ENCODE measurements at regions not wholly inside any gene's neighbourhood (a gene's known extent, or its start where the extent isn't known, plus 50 kb on each side); places are given as distances from the start of the nearest gene placed in this dataset.

DNA sequence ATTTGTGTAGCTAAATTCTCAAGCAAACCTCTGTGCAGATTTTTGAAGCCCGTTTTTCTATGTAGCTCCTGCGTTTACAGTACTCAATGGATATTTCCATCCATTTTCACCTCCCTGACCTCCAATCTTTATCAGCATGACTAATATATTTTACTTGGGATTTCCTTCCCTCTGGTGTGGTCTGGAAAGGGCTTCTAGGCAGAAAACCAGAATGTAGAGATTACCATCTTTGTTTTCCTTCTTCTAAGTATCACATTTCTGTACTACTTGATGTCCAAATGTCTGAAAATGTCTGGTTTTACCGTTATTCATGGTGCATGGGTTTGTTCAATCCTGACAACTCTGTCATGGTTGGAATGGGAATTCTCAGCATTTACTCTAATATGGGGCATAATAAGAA lies 907.6 kb upstream of the FLRT2 start:
- DNase-seq: no peak

DNA sequence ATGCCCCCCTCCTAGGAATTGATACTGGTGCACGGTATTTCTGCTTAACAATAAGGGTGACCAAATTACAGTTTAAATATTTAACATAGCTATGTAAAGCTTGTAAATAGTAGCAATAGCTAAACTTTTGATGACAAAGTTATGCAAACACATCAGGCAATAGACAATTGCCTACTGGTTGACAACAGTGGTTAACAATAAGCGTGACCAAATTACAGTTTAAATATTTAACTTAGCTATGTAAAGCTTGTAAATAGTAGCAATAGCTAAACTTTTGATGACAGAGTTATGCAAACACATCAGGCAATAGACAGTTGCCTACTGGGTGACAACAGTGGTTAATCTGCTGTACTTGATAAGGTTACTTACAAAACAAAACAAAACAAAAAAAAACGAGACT lies 886.5 kb upstream of the FLRT2 start:
- no peak for DNase-seq

DNA sequence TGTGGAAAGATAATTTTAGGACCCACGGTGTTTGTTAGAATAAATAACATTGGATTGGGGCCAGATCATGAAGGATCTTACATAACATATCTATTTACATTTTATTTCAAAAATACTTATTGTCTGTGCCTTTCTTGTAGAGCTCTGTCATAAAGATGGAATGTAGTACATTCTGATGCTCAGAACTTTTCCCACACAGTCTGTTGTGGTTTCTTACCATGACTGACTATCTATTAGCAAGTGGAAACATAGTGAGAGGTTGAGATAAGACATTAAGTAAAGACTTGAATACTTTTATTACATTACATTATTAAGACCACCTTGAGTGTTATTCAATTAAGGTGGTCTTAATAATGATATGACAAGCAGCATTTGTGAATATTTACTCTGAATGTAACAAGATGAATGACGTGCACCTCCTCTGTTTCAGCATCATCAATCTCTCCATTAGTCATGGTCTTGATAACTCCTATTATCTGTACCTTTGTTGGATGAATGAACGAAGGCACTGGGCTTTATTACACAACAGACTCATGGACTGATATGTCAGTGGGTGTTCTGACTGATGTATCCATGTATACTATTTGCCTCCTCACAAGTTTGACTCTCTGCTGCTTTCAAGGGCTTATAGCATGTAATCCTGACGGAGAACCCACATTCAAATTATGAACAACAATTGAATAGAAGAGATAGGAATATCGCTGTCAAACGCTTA lies 883.0 kb upstream of the FLRT2 start:
- DNase-seq: no peak

DNA sequence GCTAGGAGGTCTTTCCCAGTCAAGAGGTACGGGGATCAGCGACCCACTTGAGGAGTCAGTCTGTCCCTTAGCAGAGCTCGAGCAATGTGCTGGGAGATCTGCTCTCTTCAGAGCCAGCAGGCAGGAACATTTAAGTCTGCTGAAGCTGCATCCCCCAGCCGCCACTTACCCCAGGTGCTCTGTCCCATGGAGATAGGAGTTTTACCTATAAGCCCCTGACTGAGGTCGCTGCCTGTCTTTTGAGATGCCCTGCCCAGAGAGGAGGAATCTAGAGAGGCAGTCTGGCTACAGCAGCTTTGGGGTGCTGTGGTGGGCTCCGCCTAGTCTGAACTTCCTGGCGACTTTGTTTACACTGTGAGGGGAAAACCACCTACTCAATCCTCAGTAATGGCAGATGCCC lies 874.9 kb upstream of the FLRT2 start:
- no peak for DNase-seq

DNA sequence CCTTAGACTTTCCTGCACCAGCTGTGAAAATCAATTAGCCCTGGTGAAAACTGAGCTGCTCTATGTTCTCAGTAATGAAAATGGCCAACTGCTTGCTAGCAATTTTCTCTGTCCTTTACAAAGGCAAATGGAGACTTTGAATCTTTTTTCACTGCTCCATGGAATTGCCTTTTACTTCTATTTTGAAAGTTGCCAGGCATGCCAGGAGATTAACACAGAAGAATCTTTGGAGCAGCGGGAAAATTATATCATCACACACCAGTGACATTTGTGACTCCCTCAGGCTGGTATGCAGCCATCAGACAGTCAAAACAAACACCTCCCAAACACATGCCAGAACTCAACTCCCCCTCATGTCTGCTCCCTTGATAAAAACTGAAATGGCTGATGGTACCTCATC lies 872.0 kb upstream of the FLRT2 start:
- DNase-seq: no peak

DNA sequence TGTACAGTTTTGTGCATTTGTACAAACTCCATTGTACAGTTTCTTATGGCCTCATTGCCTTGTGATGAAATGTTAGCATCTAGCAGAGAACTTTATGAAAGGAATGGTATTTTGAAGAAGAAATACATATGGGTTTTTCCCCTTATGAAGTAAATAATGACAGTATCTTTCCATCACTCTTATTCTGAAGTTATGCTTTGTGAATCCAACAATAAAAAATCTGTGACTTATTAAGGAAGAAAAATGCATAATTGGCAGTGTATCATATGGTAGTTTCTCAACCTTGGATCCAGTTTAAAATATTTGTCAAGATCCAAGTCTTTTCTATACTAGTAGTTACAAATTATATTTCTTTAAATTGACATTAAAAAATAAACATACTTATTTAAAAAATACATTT lies 859.1 kb upstream of the FLRT2 start:
- DNase-seq: no peak

DNA sequence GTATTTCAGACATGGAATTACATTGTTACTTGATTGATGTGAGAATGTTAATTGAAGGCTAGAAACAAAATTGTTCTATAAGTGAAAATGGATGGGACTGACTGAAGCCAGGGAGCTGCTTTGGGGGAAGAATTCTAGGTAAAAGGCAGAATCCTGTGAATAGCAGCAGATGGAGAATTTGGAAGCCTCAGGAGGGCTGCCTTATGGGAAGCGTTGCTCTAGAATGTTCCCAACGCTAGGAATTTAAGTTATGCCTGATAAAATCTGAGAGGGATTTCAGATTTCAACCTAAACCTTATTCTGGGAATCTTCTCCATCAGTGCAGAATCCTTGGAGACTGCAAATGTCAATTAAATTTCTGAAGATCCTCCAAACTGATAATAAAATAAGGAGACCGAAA lies 858.2 kb upstream of the FLRT2 start:
- DNase-seq: no peak

DNA sequence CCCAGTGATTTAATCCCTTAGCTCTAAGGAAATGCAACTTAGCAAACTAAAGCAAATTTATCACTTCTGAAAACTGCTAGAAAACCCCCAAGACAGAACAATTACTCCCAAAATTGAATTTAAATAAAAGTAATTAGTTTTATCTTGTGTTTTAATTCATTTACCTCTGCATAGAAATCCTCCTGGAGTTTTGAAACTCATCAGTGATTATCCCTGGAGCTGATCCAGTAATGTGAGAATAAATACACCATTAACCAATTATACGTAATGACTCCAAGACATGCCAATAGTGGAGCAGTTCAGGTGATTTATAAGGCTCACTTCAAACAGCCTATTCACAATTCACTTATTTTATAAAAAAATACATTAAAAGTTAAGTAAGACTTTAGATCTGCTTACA lies 855.3 kb upstream of the FLRT2 start:
- no peak for DNase-seq

DNA sequence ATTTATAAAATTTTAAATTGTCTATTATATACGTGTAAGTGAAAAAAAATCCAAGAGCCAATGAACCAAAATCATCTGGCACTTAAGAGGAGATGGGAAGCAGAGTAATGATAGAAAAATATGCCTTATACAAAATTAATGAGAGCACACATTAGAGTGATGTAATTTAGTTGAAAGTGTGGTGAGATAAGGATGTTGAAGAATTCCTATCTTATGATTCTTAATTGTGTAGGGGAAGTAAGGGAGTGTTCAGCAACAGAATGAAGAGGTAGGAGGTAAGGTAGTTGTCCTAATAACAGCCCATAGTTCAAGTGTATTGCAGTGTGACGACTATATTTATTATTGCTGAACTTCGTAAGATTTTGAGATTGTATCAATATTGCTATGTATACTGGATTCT lies 843.4 kb upstream of the FLRT2 start:
- no peak for DNase-seq

DNA sequence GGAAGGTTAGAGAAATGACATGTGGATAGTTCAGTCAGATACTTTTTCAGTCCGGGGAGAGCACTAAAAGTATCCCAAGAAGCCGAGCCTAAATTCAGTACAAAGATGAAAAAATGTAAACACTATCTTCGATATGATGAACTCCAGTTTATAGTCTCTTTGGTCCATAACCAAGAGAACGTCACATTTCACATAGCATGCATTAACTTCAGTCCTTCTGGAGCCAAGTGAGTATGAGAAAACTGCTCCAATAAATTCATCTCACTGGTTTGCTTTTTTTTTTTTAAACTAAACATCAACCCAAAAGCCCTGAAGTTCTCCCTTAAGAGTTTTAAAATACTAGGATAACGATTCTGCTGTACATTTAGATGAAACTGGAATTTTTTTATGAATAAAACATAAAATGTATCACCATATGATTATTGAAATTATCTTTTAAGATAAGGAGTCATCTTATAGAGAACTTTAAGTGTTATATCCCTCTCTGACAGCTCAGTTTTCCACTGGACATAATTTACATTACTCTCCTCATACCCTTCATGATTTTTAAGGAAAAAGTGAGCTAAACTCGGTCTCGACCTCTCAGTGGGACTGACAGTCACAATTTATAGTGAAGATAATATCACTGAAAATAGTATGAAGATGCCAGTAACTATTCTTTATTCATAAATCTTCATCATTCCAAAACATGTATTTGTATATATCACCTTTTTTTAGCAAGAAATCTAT lies 841.5 kb upstream of the FLRT2 start:
- no peak for DNase-seq

DNA sequence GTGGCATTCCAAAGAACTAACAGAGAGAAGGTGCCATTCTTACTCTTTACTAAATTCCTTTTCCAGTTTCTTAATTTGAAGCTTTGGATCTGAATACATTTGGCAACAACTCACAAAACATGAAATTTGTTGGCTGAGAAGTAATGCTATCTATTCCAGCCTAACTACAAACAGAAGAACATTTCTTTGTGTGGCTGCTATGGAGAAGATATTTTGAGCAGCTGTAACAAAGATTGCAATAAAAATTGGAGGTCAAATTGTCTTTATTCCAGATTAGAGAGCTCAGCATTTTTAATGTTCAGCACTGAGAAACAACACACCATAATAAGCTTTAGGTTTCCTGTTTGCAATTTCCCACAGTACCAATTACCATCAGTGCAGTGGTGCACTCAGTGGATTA lies 835.8 kb upstream of the FLRT2 start:
- no peak for DNase-seq

DNA sequence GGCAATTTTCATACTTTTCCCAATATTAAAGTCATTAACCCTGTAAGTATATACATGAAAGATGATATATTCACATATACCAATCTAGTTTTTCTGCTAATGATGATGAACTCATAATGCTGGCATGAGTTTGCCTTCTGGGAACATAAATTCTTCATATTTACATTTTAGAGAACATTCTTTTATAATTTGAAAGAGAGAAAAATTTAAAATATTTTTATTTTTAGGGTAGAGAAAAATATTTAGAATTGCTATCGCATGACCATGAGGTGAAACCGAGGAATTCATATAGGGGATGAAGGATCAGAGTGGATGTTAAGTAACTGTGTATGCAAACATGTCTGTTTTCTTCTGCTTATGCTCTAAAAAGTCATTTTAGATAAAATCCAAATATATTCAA lies 825.3 kb upstream of the FLRT2 start:
- DNase-seq: no peak

DNA sequence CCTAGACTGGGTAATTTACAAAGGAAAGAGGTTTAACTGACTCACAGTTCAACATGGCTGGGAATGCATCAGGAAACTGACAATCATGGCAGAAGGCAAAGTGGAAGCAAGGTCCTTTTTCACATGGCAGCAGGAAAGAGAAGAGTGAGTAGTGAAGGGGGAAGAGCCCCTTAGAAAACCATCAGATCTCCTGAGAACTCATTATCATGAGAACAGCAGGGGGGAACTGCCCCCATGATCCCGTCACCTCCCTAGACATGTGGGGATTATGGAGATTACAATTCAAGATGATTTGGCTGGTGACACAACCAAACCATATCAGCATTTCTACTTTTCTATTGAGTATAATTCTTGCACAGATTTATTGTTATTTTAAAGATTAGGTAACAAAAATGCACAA lies 822.1 kb upstream of the FLRT2 start:
- DNase-seq: no peak

DNA sequence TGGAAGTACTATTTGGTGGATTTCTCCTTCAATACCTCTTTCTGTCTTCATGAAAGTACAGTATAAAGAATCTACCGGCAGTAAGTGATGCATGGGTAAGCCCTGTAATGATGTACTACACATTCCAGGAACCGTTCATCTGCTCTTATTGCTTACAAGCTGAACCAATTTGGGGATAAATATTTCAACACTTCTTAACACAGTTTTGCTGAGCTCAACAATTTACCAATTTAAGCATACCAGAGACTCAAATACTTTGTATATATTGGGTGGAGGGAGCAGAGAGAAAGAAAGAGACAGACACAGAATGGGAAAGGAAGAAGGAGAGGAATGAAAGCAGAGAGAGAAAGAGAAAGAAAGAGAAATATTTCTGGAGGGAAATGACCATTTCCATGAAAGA lies 821.1 kb upstream of the FLRT2 start:
- no peak for DNase-seq

DNA sequence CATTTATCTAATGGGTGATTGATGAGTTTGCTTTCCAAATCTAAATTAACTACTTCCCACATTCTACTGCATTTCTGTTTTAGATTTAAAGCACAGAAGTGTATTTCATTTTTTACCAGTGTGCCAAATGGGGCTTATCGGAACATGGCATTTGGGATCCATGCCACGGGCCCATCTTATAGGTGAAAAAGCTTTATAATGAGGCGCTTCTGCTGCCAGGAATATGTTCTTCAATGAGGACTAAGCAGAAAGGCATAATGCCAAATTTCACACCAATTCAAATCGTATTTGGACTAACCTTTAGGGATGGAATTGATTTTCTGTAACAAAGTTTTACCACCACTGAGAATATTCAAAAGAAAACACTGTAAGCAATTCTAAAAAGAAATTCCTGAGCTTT lies 803.5 kb upstream of the FLRT2 start:
- no peak for DNase-seq

DNA sequence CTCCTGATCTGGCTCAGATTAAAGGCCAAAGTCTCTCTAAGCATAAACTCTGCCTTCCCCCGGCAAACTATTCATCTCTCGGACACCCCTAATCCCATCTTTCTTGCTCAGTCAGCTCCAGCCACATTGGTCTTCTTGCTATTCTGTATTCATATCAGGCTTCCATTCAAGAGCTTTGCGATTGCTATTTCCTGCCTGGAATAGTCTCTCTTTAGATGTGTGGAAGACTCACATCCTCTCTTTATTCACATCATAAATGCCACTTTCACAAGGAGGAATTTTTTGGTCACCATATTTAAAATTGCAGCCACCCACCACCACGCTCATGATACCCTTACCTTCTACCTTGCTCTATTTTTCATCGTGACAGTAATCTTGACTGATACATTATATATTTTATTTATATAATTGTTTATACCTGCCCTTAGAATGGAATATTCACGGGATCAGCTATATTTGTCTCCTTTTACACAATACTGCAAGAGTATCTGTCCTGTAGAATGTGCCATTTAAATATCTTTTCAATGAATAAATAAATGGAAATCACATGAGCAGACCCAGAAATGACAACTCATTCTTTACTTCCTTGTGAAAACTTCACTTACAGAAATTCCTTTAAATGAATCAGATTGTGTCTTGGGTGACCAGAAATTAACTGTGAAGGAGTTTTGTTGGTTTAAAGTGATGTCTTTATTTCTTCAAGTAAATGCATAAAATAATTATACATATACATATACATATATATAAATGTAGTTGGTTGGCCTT lies 780.6 kb upstream of the FLRT2 start:
- DNase-seq: no peak

DNA sequence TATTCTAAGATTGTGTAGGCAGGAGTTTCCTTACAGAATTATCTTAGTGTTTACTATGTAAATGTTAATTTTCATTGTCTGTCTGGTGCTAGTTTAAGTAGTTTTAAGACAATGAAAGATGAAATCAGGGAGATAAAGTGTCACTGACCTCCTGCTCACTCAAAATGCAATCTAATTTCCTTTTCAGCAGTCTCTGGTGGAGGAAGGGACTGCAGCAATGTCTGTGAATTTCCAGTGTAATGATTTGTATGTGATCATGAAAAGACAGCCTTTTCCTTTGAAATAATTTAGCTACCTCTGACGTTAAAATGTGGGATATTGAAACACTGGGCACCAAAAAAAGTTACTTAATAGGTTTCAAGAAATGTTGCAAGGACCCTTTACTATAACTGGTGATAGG lies 779.7 kb upstream of the FLRT2 start:
- DNase-seq: no peak

DNA sequence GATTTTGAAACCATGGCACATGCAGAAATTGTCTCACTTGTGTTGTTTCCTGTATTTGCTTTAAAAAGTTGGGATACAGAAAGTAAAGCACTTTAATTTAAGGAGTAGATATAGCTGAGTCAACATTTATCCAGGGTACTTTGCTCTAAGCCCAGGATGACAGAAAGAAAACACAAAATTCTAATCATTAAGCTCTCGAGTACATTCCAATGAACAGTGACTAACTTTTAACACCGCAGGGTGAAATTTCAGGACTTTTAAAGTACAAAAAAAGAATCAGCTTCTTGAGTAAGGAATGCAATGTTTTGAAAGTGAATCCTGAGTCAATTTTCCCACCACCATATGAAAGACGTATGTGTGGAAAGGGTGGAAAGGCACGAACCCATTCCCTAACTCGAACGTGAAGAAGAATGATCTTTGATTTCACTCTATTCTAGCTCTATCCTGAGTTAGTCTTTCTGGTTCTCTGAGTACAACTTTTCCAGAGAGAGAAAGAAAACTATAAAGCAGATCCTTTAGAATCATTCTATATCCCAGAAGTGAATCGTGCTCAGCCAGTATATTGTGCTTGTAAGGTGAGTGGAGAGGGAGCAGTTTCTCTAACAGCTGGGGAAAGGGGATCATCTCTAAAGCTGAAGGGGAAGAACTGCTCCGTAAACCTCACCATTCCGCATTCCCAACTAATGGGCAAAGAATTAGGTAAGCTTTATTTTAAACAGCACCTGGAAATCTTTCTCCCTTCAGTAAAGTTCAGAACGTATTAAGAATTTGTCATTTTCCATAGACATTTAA lies 779.0 kb upstream of the FLRT2 start:
- DNase-seq: no peak

DNA sequence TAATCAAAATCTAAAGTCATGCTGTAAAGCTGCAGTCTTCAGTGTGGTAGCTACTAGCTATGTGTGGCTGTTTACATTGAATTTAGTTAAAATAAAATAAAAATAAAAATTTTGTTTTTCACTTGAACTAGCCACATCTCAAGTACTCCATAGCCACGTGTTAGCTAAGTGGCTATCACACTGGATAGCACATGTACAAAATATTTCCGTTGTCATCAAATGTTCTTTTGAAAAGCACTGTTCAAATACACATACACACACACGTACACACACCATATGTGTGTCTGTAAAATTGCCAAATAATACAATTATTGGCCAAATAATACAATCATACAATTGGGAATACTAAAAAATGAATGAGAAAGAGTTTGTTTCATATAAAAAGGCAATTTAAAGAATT lies 778.2 kb upstream of the FLRT2 start:
- no peak for DNase-seq

DNA sequence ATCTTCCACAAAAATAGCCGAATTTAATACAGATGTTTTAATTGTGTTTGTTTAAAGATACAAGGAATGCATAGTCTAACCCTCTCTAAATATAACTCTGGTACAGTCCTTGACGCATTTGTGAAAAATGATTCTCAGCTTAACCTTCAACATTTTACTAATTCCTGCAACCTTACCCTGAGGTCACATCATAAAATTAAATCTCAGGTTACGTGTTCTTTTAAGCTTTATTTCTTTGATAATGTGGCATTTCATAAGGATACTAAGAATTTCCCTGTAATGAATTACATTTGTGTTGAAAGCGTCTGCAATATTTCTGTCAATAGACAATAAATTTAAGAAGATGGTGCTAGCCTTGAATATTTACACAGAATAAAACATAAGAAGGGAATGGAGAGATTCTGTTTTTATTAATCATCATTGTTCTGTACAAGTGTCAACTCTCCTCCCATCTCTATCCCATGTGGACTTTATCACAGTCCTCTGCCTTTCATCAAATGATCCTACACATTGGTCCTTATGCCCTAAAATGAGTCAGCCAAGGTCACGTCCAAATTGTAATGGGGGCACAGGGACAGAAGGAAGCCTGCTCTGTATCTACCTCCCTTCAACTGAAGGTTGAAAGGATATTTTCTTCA lies 769.3 kb upstream of the FLRT2 start:
- no peak for DNase-seq

DNA sequence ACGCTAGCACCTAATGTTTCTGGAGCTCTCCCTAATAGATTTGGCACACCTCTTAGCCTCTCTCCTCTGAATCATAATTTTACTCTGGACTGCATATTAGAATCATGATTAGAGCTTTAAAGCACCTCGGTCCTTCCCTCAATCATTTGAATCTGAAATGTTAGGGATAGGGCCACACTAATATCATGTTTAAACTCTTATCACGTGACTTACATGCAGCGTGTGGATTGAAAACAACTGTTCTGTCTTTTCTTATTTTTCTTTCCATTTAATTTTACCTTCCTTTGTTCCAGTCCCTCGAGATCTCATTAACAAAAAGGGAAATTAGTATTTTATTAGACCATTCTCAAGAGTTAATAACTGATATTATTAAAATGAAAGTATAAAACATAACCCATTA lies 762.5 kb upstream of the FLRT2 start:
- no peak for DNase-seq

DNA sequence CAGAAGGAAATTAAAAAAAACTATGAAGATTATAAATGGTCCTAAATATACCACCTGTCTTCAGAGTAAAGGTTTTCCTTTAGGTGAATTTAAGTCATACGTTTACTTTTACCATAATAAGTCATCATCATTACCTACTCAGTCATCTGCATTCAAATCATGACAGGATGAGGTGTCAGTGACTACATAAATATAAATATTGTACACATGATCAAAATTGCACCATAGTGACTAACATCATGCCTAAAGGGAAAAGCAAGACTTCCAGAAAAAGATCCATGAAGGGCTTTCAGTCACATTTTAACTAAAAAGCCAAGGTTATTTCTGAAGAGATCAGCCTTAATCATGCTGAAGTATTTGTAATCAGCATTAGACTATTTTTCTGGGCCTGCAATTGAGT lies 759.9 kb upstream of the FLRT2 start:
- DNase-seq: no peak

DNA sequence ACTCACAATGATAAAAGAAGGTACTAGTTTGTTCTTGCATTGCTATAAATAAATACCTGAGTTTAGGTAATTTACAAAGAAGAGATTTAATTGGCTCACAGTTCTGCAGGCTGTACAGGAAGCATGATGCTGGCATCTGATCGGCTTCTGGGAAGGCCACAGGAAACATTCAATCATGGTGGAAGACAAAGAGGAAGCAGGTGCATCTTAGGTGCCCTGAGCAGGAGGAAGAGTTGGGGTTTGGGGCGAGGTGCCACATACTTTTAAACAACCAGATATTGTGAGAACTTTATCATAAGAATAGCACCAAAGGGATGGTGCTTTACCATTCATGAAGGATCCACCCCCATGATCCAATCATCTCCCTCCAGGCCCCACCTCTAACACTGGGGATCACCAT lies 752.6 kb upstream of the FLRT2 start:
- DNase-seq: no peak

Measured in activated gamma-delta T cell (primary cell).